Muscle of leg (tissue), 3 donors: ENCODE measurements at regions not wholly inside any gene's neighbourhood (a gene's known extent, or its start where the extent isn't known, plus 50 kb on each side); places are given as distances from the start of the nearest gene placed in this dataset.

Experiments
- DNase-seq: peaks from one replicate; pipeline ENCODE4 v3.0.0; 2013
- H3K27ac ChIP-seq: one replicate; pipeline ENCODE4 v1.5.1; 2013; ENCODE audit warnings: mild to moderate bottlenecking, low read length, control low read depth
- H3K27me3 ChIP-seq: one replicate; pipeline ENCODE4 v1.6.1; 2013; ENCODE audit warnings: low read length; ENCODE audit not compliant: control insufficient read depth, insufficient read depth
- H3K36me3 ChIP-seq: one replicate; pipeline ENCODE4 v1.6.1; 2013; ENCODE audit warnings: low read length; ENCODE audit not compliant: control insufficient read depth, insufficient read depth
- H3K4me1 ChIP-seq: one replicate; pipeline ENCODE4 v1.6.1; 2013; ENCODE audit warnings: low read length; ENCODE audit not compliant: control insufficient read depth, insufficient read depth
- H3K4me3 ChIP-seq: one replicate; pipeline ENCODE4 v1.5.1; 2013; ENCODE audit warnings: low read length, control low read depth
- H3K9me3 ChIP-seq: replicated peaks from 2 replicates; pipeline ENCODE4 v1.6.1; 2013; ENCODE audit warnings: low read depth, low read length; ENCODE audit not compliant: control insufficient read depth
- WGBS: methylation state at CpG from one replicate; pipeline ENCODE4 v1.1.5; 2013; ENCODE audit warnings: missing lambda C conversion rate; ENCODE audit not compliant: insufficient coverage; 5-methylcytosine and 5-hydroxymethylcytosine counted together

- no CpG with 5 or more reads among the region's 2 CpGs for WGBS
- Histone ChIP-seq H3K4me3 (no peak overlapping the region), H3K4me1 (no peaks in the 10 kb centered on the region), H3K27ac (no peak overlapping the region), H3K36me3 (no peaks in the 10 kb centered on the region), H3K9me3 (peaks cover 4% of the 10 kb centered on the region), H3K27me3 (no peaks in the 10 kb centered on the region)
- DNase-seq: no peak
Observed at GRCh38 chr3:24033818-24034217, 88.7 kb downstream of the NR1D2 start.

DNA sequence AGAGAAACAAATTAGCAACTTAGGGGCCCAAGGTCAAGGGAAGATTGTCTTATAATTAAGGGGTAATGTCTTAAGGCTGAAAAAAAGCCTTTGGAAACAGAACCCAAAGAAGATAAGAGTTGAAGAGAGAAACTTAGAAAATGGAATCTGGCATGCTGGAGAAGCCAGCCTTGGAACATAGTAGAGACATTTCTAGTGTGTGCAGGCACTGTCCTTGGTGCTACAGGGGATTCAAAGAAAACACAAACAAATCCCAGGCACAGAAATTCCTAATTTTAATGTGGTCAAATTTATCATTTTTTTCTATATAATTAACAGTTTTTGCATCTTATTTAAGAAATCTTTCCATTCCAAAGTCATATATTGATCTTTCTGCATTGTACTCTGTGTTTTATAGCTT, 89.4 kb downstream of the NR1D2 start:
- peaks cover 4% of the 10 kb centered on the region for H3K9me3 ChIP-seq
- DNase-seq: no peak
- H3K27me3 ChIP-seq: no peaks in the 10 kb centered on the region
- no peak overlapping the region for H3K4me3 ChIP-seq
- no peaks in the 10 kb centered on the region for H3K36me3 ChIP-seq
- H3K4me1 ChIP-seq: no peaks in the 10 kb centered on the region
- no peak overlapping the region for H3K27ac ChIP-seq

- no peak overlapping the region for H3K4me3 ChIP-seq
- DNase-seq: no peak
- H3K4me1 ChIP-seq: no peaks in the 10 kb centered on the region
- no peaks in the 10 kb centered on the region for H3K27me3 ChIP-seq
- no peaks in the 10 kb centered on the region for H3K36me3 ChIP-seq
- H3K27ac ChIP-seq: no peak overlapping the region
- no peaks in the 10 kb centered on the region for H3K9me3 ChIP-seq
- no CpG with 5 or more reads among the region's 2 CpGs for WGBS
Observed at GRCh38 chr3:24037971-24038370, 92.9 kb downstream of the NR1D2 start.

DNA sequence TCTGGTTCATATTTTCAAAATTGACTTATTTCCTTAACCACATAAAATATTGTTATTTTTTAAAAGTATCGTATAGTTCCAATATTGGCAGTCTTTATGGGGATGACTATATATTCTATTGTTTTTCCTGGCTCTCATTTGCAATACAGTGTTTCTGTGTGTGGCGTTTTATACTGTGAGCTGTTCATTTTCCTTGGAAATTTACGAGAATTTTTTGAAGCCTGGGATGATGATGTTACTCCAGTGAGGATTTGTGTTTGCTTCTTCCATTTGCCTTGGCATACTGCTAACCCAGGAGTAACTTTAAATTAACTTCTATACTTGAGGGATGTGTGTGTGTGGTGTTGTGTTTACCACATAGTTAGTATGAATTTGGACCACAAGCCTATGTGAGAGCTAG, 95.2 kb downstream of the NR1D2 start:
- Histone ChIP-seq H3K36me3 (no peaks in the 10 kb centered on the region), H3K27me3 (no peaks in the 10 kb centered on the region), H3K4me3 (no peak overlapping the region), H3K4me1 (peaks cover 3% of the 10 kb centered on the region), H3K27ac (no peak overlapping the region), H3K9me3 (no peaks in the 10 kb centered on the region)
- DNase-seq: peak; percentile 66
- no CpG with 5 or more reads among the region's 3 CpGs for WGBS

DNA sequence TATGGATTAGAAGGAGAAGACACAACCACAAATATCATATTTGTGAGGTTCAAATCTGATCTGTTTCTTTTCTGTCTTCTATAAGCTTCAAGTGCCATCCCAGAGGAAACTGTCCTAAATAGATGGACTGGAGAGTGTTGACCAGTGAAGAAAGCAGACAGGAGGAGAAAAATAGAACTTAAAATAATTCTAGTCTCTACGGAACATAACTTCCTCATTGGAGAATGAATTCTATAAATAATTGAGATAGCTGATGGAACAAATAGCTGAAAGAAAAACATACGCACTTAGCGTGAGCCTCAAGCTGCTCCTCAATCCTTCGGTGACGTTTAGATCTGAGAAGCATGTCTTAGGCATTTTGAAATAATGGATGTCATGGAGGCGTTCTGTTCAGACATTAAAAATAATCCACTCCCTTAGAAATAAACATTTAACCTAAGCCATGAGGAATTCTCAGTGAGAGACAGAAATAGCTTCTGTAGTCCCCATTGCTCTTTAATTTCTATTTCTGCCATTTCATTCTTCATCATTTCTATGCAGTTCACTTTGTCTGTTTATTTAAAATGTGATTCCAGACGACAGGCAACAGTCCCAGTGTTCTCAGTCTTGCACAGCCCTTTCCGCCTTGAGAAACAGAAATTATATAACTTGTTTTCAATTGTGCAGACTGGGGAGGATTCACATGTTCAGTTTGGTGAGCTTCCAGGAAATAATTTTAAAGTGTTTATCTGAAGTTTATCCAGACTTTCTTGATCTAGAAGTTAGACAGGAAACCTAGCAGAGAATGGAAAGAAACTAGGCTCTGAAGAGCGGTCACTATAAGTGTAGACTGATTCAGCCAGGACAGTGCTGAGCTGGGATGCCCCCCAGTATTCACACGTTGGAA, 97.3 kb downstream of the NR1D2 start:
- H3K4me3 ChIP-seq: no peak overlapping the region
- H3K27me3 ChIP-seq: no peaks in the 10 kb centered on the region
- H3K36me3 ChIP-seq: no peaks in the 10 kb centered on the region
- peak overlapping the region; percentile 82 for H3K27ac ChIP-seq
- WGBS: 36% methylated on average over 1 of the region's 10 CpGs
- H3K9me3 ChIP-seq: no peaks in the 10 kb centered on the region
- H3K4me1 ChIP-seq: peaks cover 3% of the 10 kb centered on the region
- DNase-seq: peak; percentile 94

- no CpG with 5 or more reads among the region's 4 CpGs for WGBS
- Histone ChIP-seq H3K4me3 (no peak overlapping the region), H3K27ac (peak overlapping the region; percentile 82), H3K4me1 (peaks cover 3% of the 10 kb centered on the region), H3K36me3 (no peaks in the 10 kb centered on the region), H3K9me3 (no peaks in the 10 kb centered on the region), H3K27me3 (no peaks in the 10 kb centered on the region)
- no peak for DNase-seq
Observed at GRCh38 chr3:24043168-24043567, 98.1 kb downstream of the NR1D2 start.

- Histone ChIP-seq H3K27me3 (no peaks in the 10 kb centered on the region), H3K4me3 (no peak overlapping the region), H3K27ac (no peak overlapping the region), H3K36me3 (no peaks in the 10 kb centered on the region), H3K9me3 (no peaks in the 10 kb centered on the region), H3K4me1 (peaks cover 3% of the 10 kb centered on the region)
- no peak for DNase-seq
- 62% methylated on average over 5 of the region's 5 CpGs for WGBS
Observed at GRCh38 chr3:24043985-24044384, 98.9 kb downstream of the NR1D2 start.

DNA sequence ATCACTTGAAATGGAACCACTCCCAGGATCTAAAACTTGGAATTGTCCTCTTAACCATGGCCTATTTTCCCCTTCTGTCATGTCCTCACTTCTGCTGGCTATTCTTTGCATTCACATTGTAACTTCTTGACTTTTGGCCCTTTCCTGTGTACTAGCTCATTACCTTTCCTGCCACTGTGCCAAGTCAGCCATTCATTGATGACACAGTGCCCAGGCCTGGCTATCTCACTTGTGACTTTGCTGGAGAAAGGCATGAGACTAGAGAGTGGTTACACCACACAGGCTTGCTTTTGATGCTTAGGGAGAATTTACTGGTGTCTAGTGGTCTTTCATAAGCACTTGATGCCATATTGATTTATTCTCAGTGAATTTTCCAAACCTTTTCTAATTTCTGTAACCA, 101.1 kb downstream of the NR1D2 start:
- no peaks in the 10 kb centered on the region for H3K9me3 ChIP-seq
- H3K4me3 ChIP-seq: no peak overlapping the region
- H3K27ac ChIP-seq: no peak overlapping the region
- H3K4me1 ChIP-seq: peaks cover 3% of the 10 kb centered on the region
- H3K36me3 ChIP-seq: no peaks in the 10 kb centered on the region
- no peaks in the 10 kb centered on the region for H3K27me3 ChIP-seq
- no peak for DNase-seq

DNA sequence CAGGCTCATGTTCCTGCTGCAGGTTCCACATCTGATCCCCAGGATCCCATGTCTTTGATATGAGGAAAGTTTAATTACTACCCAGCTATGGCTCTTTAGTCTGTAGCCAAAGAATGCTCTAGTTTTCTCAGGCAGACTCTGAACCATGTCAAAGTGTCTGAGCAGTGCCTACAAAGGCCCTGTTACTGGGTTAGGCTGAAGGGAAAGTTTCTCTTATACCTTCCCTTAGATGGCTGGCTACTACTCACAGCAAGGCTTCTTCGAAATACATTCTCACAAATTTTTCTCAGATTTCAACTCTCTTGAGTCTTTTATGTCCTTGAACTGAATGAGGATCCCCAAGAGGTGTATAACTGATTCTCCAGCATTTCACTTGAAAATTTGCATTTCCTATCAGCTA, 102.4 kb downstream of the NR1D2 start:
- no peaks in the 10 kb centered on the region for H3K36me3 ChIP-seq
- no CpG with 5 or more reads among the region's 1 CpG for WGBS
- no peak overlapping the region for H3K4me3 ChIP-seq

DNA sequence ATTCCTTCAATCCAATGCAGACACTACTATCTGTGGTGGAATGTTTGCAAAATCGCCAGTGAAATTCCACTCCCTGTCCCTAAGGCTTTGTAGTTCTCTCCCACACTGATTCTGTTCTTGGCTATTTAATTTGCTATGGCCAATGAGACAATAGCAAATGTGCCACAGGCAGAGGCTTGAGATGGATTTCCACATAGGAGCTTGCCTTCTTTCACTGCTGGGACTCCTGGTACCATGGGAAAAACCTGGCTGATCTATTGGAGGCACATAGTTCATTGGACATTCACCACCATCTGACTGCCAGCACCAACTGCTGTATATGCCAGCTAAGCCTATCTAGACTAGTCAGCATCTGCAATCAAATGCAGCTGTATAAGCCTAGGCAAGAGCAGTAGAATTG, 103.8 kb downstream of the NR1D2 start:
- no peaks in the 10 kb centered on the region for H3K27me3 ChIP-seq
- no peaks in the 10 kb centered on the region for H3K36me3 ChIP-seq
- H3K27ac ChIP-seq: no peak overlapping the region
- no peaks in the 10 kb centered on the region for H3K4me1 ChIP-seq
- no CpG with 5 or more reads among the region's 1 CpG for WGBS
- H3K9me3 ChIP-seq: no peaks in the 10 kb centered on the region
- H3K4me3 ChIP-seq: no peak overlapping the region
- DNase-seq: peak; percentile 34

More for the DNA sequence above, 102.4 kb downstream of the NR1D2 start:
- no peak for DNase-seq
- no peak overlapping the region for H3K27ac ChIP-seq
- H3K27me3 ChIP-seq: no peaks in the 10 kb centered on the region
- peaks cover 3% of the 10 kb centered on the region for H3K4me1 ChIP-seq
- no peaks in the 10 kb centered on the region for H3K9me3 ChIP-seq

GRCh38 chr3:24052446-24052845, 107.4 kb downstream of the NR1D2 start:
- H3K9me3 ChIP-seq: no peaks in the 10 kb centered on the region
- no peak overlapping the region for H3K4me3 ChIP-seq
- DNase-seq: no peak
- no peaks in the 10 kb centered on the region for H3K4me1 ChIP-seq
- H3K27me3 ChIP-seq: no peaks in the 10 kb centered on the region
- no peaks in the 10 kb centered on the region for H3K36me3 ChIP-seq
- no peak overlapping the region for H3K27ac ChIP-seq
